Esophagus muscularis mucosa (tissue), 4 donors: ENCODE measurements at regions not wholly inside any gene's neighbourhood (a gene's known extent, or its start where the extent isn't known, plus 50 kb on each side); places are given as distances from the start of the nearest gene placed in this dataset.

Experiments
- CTCF ChIP-seq, 3 experiments: fragments of 200-600 bp in 2 of 3; fragments of 450-650 bp in 1 of 3; sonication (generic) in 2 of 3; IDR thresholded peaks; one replicate each; pipeline ENCODE4 v1.5.1; 2017 to 2019; ENCODE audit warnings: antibody characterized with exemption in 3 of 3, mild to moderate bottlenecking in 2 of 3, moderate library complexity in 1 of 3
- EP300 ChIP-seq: sonication (generic); formaldehyde crosslinking; IDR thresholded peaks from one replicate; pipeline ENCODE4 v1.6.1; 2017; ENCODE audit warnings: antibody characterized with exemption
- POLR2A ChIP-seq: fragments of 450-650 bp; IDR thresholded peaks from one replicate; pipeline ENCODE4 v1.6.1; 2017; ENCODE audit warnings: antibody characterized with exemption, moderate library complexity, mild to moderate bottlenecking, low read depth
- POLR2AphosphoS5 ChIP-seq, 2 donors: sonication (generic); formaldehyde crosslinking; IDR thresholded peaks; one replicate each; pipeline ENCODE4 v1.6.1; 2017; ENCODE audit warnings: antibody characterized with exemption in 2 of 2

- TF ChIP-seq POLR2A (no peak), POLR2AphosphoS5 (IDR thresholded peaks at IDR 0.05) (no peak), EP300 (no peak), CTCF (IDR thresholded peaks at IDR 0.05) (no peak)
Observed at GRCh38 chr11:130606178-130606577, 157.7 kb downstream of the ADAMTS15 start.
